ENCODE measurements at regions not wholly inside any gene's neighbourhood (a gene's known extent, or its start where the extent isn't known, plus 50 kb on each side); places are given as distances from the start of the nearest gene placed in this dataset.

DNA sequence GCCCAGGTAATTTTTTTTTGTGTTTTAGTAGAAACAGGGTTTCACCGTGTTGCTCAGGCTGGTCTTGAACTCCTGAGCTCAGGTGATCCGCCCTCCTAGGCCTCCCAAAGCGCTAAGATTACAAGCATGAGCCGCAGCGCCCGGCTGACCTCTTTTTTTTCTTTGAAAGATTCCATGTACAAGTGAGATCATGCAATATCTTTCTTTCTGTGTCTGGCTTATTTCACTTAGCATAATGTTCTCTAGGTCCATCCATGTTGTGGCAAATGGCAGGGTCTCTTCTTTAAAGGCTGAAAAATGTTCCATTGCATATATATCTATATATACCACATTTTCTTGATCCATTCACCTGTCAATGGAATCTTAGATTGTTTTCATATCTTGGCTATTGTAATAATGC is 255.0 kb upstream of the MYOCD start:
- Histone ChIP-seq H3K36me3 (ENCODE audit: insufficient read depth, low read length) (no peaks in the 10 kb centered on the region), H3K4me1 (ENCODE audit: control insufficient read depth, insufficient read depth, low read length) (no peaks in the 10 kb centered on the region), H3K27me3 (ENCODE audit: control insufficient read depth, insufficient read depth, low read length) (no peaks in the 10 kb centered on the region), H3K4me2 (ENCODE audit: low read length) (no peak overlapping the region), H3K9me3 (replicated peaks; ENCODE audit: low read length) (no peaks in the 10 kb centered on the region), H3K4me3 (ENCODE audit: low read length) (no peak overlapping the region), H3K9ac (ENCODE audit: low read depth, low read length) (no peak overlapping the region)

GRCh38 chr17:12415031-12415430 is 250.7 kb upstream of the MYOCD start:
- Histone ChIP-seq H3K4me1 (ENCODE audit: control insufficient read depth, insufficient read depth, low read length) (no peaks in the 10 kb centered on the region), H3K4me3 (ENCODE audit: low read length) (no peak overlapping the region), H3K9me3 (replicated peaks; ENCODE audit: low read length) (no peaks in the 10 kb centered on the region), H3K4me2 (ENCODE audit: low read length) (no peak overlapping the region), H3K9ac (ENCODE audit: low read depth, low read length) (no peak overlapping the region), H3K27me3 (ENCODE audit: control insufficient read depth, insufficient read depth, low read length) (no peaks in the 10 kb centered on the region), H3K36me3 (ENCODE audit: insufficient read depth, low read length) (no peaks in the 10 kb centered on the region)

- Histone ChIP-seq H3K9ac (ENCODE audit: low read depth, low read length) (no peak overlapping the region), H3K9me3 (replicated peaks; ENCODE audit: low read length) (peaks cover 3% of the 10 kb centered on the region), H3K4me1 (ENCODE audit: control insufficient read depth, insufficient read depth, low read length) (no peaks in the 10 kb centered on the region), H3K36me3 (ENCODE audit: insufficient read depth, low read length) (no peaks in the 10 kb centered on the region), H3K27me3 (ENCODE audit: control insufficient read depth, insufficient read depth, low read length) (no peaks in the 10 kb centered on the region), H3K4me3 (ENCODE audit: low read length) (no peak overlapping the region), H3K4me2 (ENCODE audit: low read length) (no peak overlapping the region)
Measured at GRCh38 chr17:12421077-12421476, 244.6 kb upstream of the MYOCD start.

DNA sequence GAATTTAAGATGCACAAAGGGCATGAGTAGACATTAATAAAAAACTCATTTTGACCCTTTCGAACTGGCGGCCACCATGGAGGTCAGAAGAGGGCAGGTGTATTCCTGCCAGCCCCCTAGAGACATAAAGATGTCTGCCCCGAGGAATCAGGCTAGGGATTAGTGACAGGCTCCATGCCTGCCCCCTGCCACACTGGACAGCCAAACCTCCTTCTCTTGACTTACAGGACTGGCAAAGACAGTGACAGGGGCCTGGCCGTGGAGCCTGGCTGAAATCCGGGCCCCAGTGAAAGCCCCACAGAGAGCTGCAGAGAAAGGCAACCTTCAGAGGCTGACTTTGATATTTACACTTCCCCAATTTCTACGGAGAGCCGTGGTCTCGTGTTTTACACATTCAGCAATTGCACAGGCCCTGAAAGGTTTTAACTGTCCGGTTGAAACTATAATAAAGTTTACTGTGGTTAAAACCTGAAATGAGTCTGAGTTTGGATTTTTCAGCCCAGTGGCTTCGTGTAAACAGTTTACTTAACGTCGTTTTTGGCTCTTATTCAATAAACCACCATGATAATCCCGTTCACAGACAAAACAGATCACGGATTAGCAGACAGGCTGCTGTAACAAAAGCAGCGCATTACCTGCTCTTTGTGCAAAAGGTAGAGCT is 243.9 kb upstream of the MYOCD start:
- Histone ChIP-seq H3K4me1 (ENCODE audit: control insufficient read depth, insufficient read depth, low read length) (no peaks in the 10 kb centered on the region), H3K9ac (ENCODE audit: low read depth, low read length) (no peak overlapping the region), H3K9me3 (replicated peaks; ENCODE audit: low read length) (peaks cover 3% of the 10 kb centered on the region), H3K36me3 (ENCODE audit: insufficient read depth, low read length) (no peaks in the 10 kb centered on the region), H3K4me3 (ENCODE audit: low read length) (no peak overlapping the region), H3K4me2 (ENCODE audit: low read length) (no peak overlapping the region), H3K27me3 (ENCODE audit: control insufficient read depth, insufficient read depth, low read length) (no peaks in the 10 kb centered on the region)

GRCh38 chr17:12422651-12423050 is 243.0 kb upstream of the MYOCD start:
- H3K4me3 ChIP-seq (ENCODE audit: low read length) = no peak overlapping the region
- H3K27me3 ChIP-seq (ENCODE audit: control insufficient read depth, insufficient read depth, low read length) = no peaks in the 10 kb centered on the region
- H3K36me3 ChIP-seq (ENCODE audit: insufficient read depth, low read length) = no peaks in the 10 kb centered on the region
- peaks cover 3% of the 10 kb centered on the region for H3K9me3 ChIP-seq (replicated peaks; ENCODE audit: low read length)
- H3K9ac ChIP-seq (ENCODE audit: low read depth, low read length) = no peak overlapping the region
- H3K4me2 ChIP-seq (ENCODE audit: low read length) = no peak overlapping the region
- no peaks in the 10 kb centered on the region for H3K4me1 ChIP-seq (ENCODE audit: control insufficient read depth, insufficient read depth, low read length)

- H3K9ac ChIP-seq (ENCODE audit: low read depth, low read length) = no peak overlapping the region
- no peaks in the 10 kb centered on the region for H3K4me1 ChIP-seq (ENCODE audit: control insufficient read depth, insufficient read depth, low read length)
- no peak overlapping the region for H3K4me2 ChIP-seq (ENCODE audit: low read length)
- peaks cover 3% of the 10 kb centered on the region for H3K9me3 ChIP-seq (replicated peaks; ENCODE audit: low read length)
- H3K36me3 ChIP-seq (ENCODE audit: insufficient read depth, low read length) = no peaks in the 10 kb centered on the region
- no peaks in the 10 kb centered on the region for H3K27me3 ChIP-seq (ENCODE audit: control insufficient read depth, insufficient read depth, low read length)
- no peak overlapping the region for H3K4me3 ChIP-seq (ENCODE audit: low read length)
Measured at GRCh38 chr17:12423337-12423736, 242.4 kb upstream of the MYOCD start.

DNA sequence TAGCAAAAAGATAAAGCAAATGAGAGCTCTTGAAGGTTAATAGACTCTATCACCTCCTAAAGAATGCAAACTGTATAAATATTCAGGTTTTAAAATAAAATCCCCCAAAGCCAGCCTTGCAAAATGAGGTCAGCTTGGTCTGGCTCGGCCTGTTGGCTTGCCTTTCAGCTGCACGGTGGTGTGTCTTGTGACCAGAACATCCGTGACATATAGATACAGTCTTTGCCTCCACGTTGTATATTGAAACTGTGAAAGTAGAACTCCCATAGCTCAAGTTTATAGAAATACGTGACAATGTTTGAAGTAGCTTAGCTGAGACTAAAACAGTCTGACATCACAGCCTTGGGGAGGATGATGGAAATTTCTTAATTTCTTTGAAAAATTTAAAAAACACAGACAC is 236.6 kb upstream of the MYOCD start:
- no peaks in the 10 kb centered on the region for H3K27me3 ChIP-seq (ENCODE audit: control insufficient read depth, insufficient read depth, low read length)
- no peaks in the 10 kb centered on the region for H3K4me1 ChIP-seq (ENCODE audit: control insufficient read depth, insufficient read depth, low read length)
- no peaks in the 10 kb centered on the region for H3K36me3 ChIP-seq (ENCODE audit: insufficient read depth, low read length)
- no peak overlapping the region for H3K4me3 ChIP-seq (ENCODE audit: low read length)
- peaks cover 3% of the 10 kb centered on the region for H3K9me3 ChIP-seq (replicated peaks; ENCODE audit: low read length)
- H3K4me2 ChIP-seq (ENCODE audit: low read length) = no peak overlapping the region
- no peak overlapping the region for H3K9ac ChIP-seq (ENCODE audit: low read depth, low read length)

GRCh38 chr17:12431188-12431587 is 234.5 kb upstream of the MYOCD start:
- no peak overlapping the region for H3K4me3 ChIP-seq (ENCODE audit: low read length)
- H3K4me1 ChIP-seq (ENCODE audit: control insufficient read depth, insufficient read depth, low read length) = no peaks in the 10 kb centered on the region
- no peak overlapping the region for H3K9ac ChIP-seq (ENCODE audit: low read depth, low read length)
- no peaks in the 10 kb centered on the region for H3K36me3 ChIP-seq (ENCODE audit: insufficient read depth, low read length)
- H3K9me3 ChIP-seq (replicated peaks; ENCODE audit: low read length) = no peaks in the 10 kb centered on the region
- H3K27me3 ChIP-seq (ENCODE audit: control insufficient read depth, insufficient read depth, low read length) = no peaks in the 10 kb centered on the region
- H3K4me2 ChIP-seq (ENCODE audit: low read length) = no peak overlapping the region

GRCh38 chr17:12438212-12438611 is 227.5 kb upstream of the MYOCD start:
- Histone ChIP-seq H3K27me3 (ENCODE audit: control insufficient read depth, insufficient read depth, low read length) (no peaks in the 10 kb centered on the region), H3K36me3 (ENCODE audit: insufficient read depth, low read length) (no peaks in the 10 kb centered on the region), H3K9ac (ENCODE audit: low read depth, low read length) (no peak overlapping the region), H3K4me2 (ENCODE audit: low read length) (no peak overlapping the region), H3K9me3 (replicated peaks; ENCODE audit: low read length) (no peaks in the 10 kb centered on the region), H3K4me1 (ENCODE audit: control insufficient read depth, insufficient read depth, low read length) (no peaks in the 10 kb centered on the region), H3K4me3 (ENCODE audit: low read length) (no peak overlapping the region)

DNA sequence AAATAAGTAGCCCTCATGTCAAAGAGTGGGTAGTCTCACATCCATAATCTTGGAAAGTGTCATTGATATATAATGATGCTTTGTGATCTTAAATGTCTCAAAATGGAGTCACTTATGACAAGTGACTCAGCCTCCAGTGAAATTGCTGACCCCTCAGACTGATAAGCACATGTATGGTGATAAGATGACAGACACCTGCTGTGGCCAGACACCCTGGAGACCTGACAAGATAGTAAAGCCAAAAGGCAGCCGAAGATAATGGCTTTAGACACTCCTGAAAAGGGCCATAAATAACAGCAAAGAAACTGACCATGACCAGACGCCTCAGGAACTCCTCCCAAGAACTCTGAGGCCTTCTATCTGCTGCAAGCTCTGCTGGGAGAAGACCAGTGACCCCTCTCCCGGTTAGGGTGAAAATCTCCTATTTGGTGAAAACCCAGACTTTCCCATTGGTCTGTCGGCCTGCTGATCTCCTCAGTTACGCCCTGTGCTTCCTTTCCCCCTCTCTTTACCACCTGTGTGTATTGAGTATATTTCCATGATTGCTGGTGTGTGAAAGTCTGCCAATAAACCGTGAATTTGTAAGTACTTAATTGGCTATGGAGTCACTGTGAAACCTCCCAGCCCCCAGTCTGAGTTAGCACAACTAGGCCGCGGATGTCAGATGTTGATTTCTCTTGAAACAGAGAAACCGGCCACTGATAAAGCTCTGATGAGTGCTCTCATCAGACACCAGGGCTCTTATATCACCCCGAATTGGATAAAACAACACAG is 226.7 kb upstream of the MYOCD start:
- no peak overlapping the region for H3K9ac ChIP-seq (ENCODE audit: low read depth, low read length)
- no peak overlapping the region for H3K4me2 ChIP-seq (ENCODE audit: low read length)
- H3K4me3 ChIP-seq (ENCODE audit: low read length) = no peak overlapping the region
- no peaks in the 10 kb centered on the region for H3K9me3 ChIP-seq (replicated peaks; ENCODE audit: low read length)
- H3K36me3 ChIP-seq (ENCODE audit: insufficient read depth, low read length) = no peaks in the 10 kb centered on the region
- no peaks in the 10 kb centered on the region for H3K27me3 ChIP-seq (ENCODE audit: control insufficient read depth, insufficient read depth, low read length)
- no peaks in the 10 kb centered on the region for H3K4me1 ChIP-seq (ENCODE audit: control insufficient read depth, insufficient read depth, low read length)

DNA sequence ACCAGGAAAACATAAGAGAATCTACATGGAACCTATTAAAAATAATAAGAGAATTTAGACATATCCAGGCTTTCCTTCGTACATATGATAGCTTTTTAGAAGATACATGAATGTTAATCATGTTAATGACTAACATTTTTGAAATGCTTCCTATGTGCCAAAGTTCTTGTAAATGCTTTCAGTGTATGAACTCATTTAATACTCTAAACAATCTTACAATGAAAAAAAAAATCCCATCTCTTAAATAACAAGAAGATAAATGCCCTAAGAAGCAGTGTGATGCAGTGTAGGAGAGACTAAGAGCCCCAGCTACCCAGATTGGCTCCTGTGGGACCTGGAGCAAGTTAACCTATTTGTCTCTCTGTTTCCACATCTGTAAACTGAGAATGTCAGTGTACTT is 220.4 kb upstream of the MYOCD start:
- Histone ChIP-seq H3K4me3 (ENCODE audit: low read length) (no peak overlapping the region), H3K4me1 (ENCODE audit: control insufficient read depth, insufficient read depth, low read length) (no peaks in the 10 kb centered on the region), H3K27me3 (ENCODE audit: control insufficient read depth, insufficient read depth, low read length) (no peaks in the 10 kb centered on the region), H3K9ac (ENCODE audit: low read depth, low read length) (no peak overlapping the region), H3K4me2 (ENCODE audit: low read length) (no peak overlapping the region), H3K36me3 (ENCODE audit: insufficient read depth, low read length) (no peaks in the 10 kb centered on the region), H3K9me3 (replicated peaks; ENCODE audit: low read length) (no peaks in the 10 kb centered on the region)

GRCh38 chr17:12457493-12457892 is 208.2 kb upstream of the MYOCD start:
- Histone ChIP-seq H3K9me3 (replicated peaks; ENCODE audit: low read length) (no peaks in the 10 kb centered on the region), H3K9ac (ENCODE audit: low read depth, low read length) (no peak overlapping the region), H3K4me1 (ENCODE audit: control insufficient read depth, insufficient read depth, low read length) (no peaks in the 10 kb centered on the region), H3K4me2 (ENCODE audit: low read length) (no peak overlapping the region), H3K4me3 (ENCODE audit: low read length) (no peak overlapping the region), H3K27me3 (ENCODE audit: control insufficient read depth, insufficient read depth, low read length) (no peaks in the 10 kb centered on the region), H3K36me3 (ENCODE audit: insufficient read depth, low read length) (no peaks in the 10 kb centered on the region)
